ENCODE measurements at regions not wholly inside any gene's neighbourhood (a gene's known extent, or its start where the extent isn't known, plus 50 kb on each side); places are given as distances from the start of the nearest gene placed in this dataset.

- WGBS (ENCODE audit: insufficient coverage, low coverage, low lambda C conversion rate, missing lambda C conversion rate), result 74% methylated on average over 3 of the region's 3 CpGs
- intact Hi-C loops (cut with DNase I), result no loop called here
- no peaks in the 10 kb centered on the region for H3K4me1 ChIP-seq
- no peak overlapping the region for H3K27ac ChIP-seq
- H3K4me3 ChIP-seq, result no peak overlapping the region
- no peaks in the 10 kb centered on the region for H3K9me3 ChIP-seq
- H3K36me3 ChIP-seq, result no peaks in the 10 kb centered on the region
- H3K27me3 ChIP-seq, result no peaks in the 10 kb centered on the region
- ATAC-seq, result no peak
- TF ChIP-seq CTCF (IDR thresholded peaks at IDR 0.05) (no peak), POLR2A (IDR thresholded peaks at IDR 0.05) (no peak)
- no peak for DNase-seq
These were observed 276.5 kb upstream of the DPYD start for GRCh38 chr1:98197356-98197755.

DNA sequence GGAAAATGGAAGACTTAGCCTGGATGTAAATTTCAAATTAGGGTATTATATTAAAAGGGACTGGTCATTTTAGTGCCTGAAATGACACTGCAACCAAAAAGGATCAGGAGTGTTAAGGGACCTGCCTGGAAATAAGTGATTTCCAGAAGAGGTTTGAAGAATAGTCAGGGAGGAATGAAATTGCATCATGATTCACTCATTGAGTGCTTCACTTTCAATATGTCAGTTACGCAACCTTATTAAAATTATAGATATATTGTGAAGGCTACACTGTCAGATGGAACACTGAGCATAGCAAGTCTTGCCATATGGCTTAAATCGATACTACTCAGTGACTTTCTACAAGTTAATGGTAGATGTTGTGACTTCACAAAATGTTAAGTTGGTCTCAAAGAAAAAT is 275.2 kb upstream of the DPYD start:
- intact Hi-C loops (cut with DNase I), result no loop called here
- WGBS (ENCODE audit: insufficient coverage, low coverage, low lambda C conversion rate, missing lambda C conversion rate), result 78% methylated on average over 2 of the region's 2 CpGs
- Histone ChIP-seq H3K4me1 (no peaks in the 10 kb centered on the region), H3K4me3 (no peak overlapping the region), H3K36me3 (no peaks in the 10 kb centered on the region), H3K27ac (no peak overlapping the region), H3K27me3 (no peaks in the 10 kb centered on the region), H3K9me3 (no peaks in the 10 kb centered on the region)
- DNase-seq, result no peak
- no peak for TF ChIP-seq CTCF (IDR thresholded peaks at IDR 0.05)
- no peak for TF ChIP-seq POLR2A (IDR thresholded peaks at IDR 0.05)
- ATAC-seq, result no peak

- no peak overlapping the region for H3K27ac ChIP-seq
- intact Hi-C loops (cut with DNase I), result no loop called here
- no peak for TF ChIP-seq CTCF (IDR thresholded peaks at IDR 0.05)
- no peak for TF ChIP-seq POLR2A (IDR thresholded peaks at IDR 0.05)
- no peaks in the 10 kb centered on the region for H3K9me3 ChIP-seq
- no peak for ATAC-seq
- no peaks in the 10 kb centered on the region for H3K36me3 ChIP-seq
- DNase-seq, result no peak
- no peaks in the 10 kb centered on the region for H3K4me1 ChIP-seq
- WGBS (ENCODE audit: insufficient coverage, low coverage, low lambda C conversion rate, missing lambda C conversion rate), result 73% methylated on average over 1 of the region's 1 CpG
- no peaks in the 10 kb centered on the region for H3K27me3 ChIP-seq
- no peak overlapping the region for H3K4me3 ChIP-seq
These were observed 267.9 kb upstream of the DPYD start for GRCh38 chr1:98188774-98189173.

DNA sequence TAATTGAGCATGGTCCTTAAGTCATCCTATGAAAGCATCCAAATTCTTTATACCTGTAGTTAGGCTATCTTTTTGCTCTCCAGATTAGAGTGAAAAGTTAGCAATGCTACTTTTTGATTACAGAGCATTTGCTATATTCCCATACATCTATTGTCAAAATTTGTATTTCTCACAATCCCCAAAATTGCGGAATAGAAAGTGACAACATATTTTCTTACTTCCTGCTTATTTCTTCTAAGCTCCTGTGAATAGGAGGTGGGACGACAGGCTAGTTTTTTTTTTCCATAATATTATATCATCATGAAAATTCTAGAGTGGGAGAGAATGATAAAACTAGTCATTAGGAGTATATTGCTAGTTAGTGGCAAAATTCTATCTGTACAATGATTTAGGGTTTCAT is 264.0 kb upstream of the DPYD start:
- 66% methylated on average over 2 of the region's 2 CpGs for WGBS (ENCODE audit: insufficient coverage, low coverage, low lambda C conversion rate, missing lambda C conversion rate)
- H3K27me3 ChIP-seq, result no peaks in the 10 kb centered on the region
- DNase-seq, result no peak
- no peaks in the 10 kb centered on the region for H3K36me3 ChIP-seq
- no peak overlapping the region for H3K4me3 ChIP-seq
- H3K4me1 ChIP-seq, result no peaks in the 10 kb centered on the region
- H3K27ac ChIP-seq, result no peak overlapping the region
- intact Hi-C loops (cut with DNase I), result no loop called here
- TF ChIP-seq CTCF (IDR thresholded peaks at IDR 0.05) (no peak), POLR2A (IDR thresholded peaks at IDR 0.05) (no peak)
- no peak for ATAC-seq
- no peaks in the 10 kb centered on the region for H3K9me3 ChIP-seq
